Osteoblast (primary cell): ENCODE measurements at regions not wholly inside any gene's neighbourhood (a gene's known extent, or its start where the extent isn't known, plus 50 kb on each side); places are given as distances from the start of the nearest gene placed in this dataset.

Experiments
- DNase-seq: peaks from one replicate; pipeline ENCODE4 v3.0.0; 2011; ENCODE audit warnings: low spot score, mixed read lengths; ENCODE audit not compliant: insufficient read length; ENCODE audit errors: missing footprints
- H2AFZ ChIP-seq: 2 replicates; pipeline ENCODE4 v1.6.0; 2011; ENCODE audit warnings: mild to moderate bottlenecking, low read length
- H3K27ac ChIP-seq: 2 replicates; pipeline ENCODE4 v1.5.1; 2011; ENCODE audit warnings: mild to moderate bottlenecking, low read depth, low read length, moderate library complexity
- H3K27me3 ChIP-seq: 2 replicates; pipeline ENCODE4 v1.6.0; 2012; ENCODE audit warnings: mild to moderate bottlenecking, control low read depth, inconsistent platforms, low read length, moderate library complexity; ENCODE audit not compliant: insufficient read depth
- H3K36me3 ChIP-seq: 2 replicates; pipeline ENCODE4 v1.5.1; 2011; ENCODE audit warnings: mild to moderate bottlenecking, low read length, control low read depth, moderate library complexity; ENCODE audit not compliant: insufficient read depth
- H3K4me1 ChIP-seq: 2 replicates; pipeline ENCODE4 v1.5.1; 2011; ENCODE audit warnings: mild to moderate bottlenecking, low read length, control low read depth, moderate library complexity; ENCODE audit not compliant: insufficient read depth
- H3K4me2 ChIP-seq: 2 replicates; pipeline ENCODE4 v1.6.0; 2011; ENCODE audit warnings: mild to moderate bottlenecking, low read length; ENCODE audit not compliant: insufficient read depth
- H3K4me3 ChIP-seq: fragments of 200-600 bp; sonication (generic); 3 replicates; pipeline ENCODE4 v1.5.1; 2012; ENCODE audit warnings: mild to moderate bottlenecking, low read length, inconsistent platforms; ENCODE audit not compliant: insufficient read depth
- H3K79me2 ChIP-seq: 2 replicates; pipeline ENCODE4 v1.6.0; 2012; ENCODE audit warnings: mild to moderate bottlenecking, low read length, control low read depth, inconsistent platforms; ENCODE audit not compliant: insufficient read depth
- H3K9me3 ChIP-seq: 2 replicates; pipeline ENCODE4 v1.5.1; 2011; ENCODE audit warnings: low read depth, low read length, control low read depth
- H4K20me1 ChIP-seq: 2 replicates; pipeline ENCODE4 v1.6.0; 2012; ENCODE audit warnings: mild to moderate bottlenecking, low read length, control low read depth; ENCODE audit not compliant: insufficient read depth
- CTCF ChIP-seq: IDR thresholded peaks from 2 replicates; pipeline ENCODE4 v1.5.1; 2011; ENCODE audit warnings: mild to moderate bottlenecking, low read depth, low read length, moderate library complexity; ENCODE audit errors: extremely low read depth

- Histone ChIP-seq H3K36me3 (no peaks in the 10 kb centered on the region), H3K79me2 (no peaks in the 10 kb centered on the region), H3K4me3 (no peak overlapping the region), H3K27ac (no peak overlapping the region), H3K4me1 (no peaks in the 10 kb centered on the region), H3K27me3 (no peaks in the 10 kb centered on the region), H4K20me1 (no peaks in the 10 kb centered on the region), H3K9me3 (no peaks in the 10 kb centered on the region), H2AFZ (no peak overlapping the region), H3K4me2 (no peak overlapping the region)
- DNase-seq = no peak
- TF ChIP-seq CTCF = no peak
Observed at GRCh38 chr3:82020282-82020681, 258.8 kb upstream of the GBE1 start.

DNA sequence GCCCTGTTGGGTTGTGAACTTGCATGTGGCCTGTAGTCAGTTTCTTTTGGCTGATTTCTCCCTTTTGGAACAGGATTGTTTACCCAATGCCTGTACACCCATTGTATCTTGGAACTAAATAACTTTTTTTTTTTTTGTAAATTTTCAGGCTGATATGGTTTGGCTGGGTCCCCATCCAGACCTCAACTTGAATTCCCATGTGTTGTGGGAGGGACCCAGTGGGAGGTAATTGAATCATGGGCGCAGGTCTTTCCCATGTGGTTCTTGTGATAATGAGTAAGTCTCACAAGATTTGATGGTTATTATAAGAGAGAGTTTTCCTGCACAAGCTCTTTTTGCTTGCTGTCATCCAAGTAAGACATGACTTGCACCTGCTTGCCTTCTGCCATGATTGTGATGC, 253.8 kb upstream of the GBE1 start:
- Histone ChIP-seq H3K9me3 (no peaks in the 10 kb centered on the region), H3K4me1 (no peaks in the 10 kb centered on the region), H3K36me3 (no peaks in the 10 kb centered on the region), H3K27ac (no peak overlapping the region), H3K4me2 (no peak overlapping the region), H3K27me3 (no peaks in the 10 kb centered on the region), H2AFZ (no peak overlapping the region), H4K20me1 (no peaks in the 10 kb centered on the region), H3K4me3 (no peak overlapping the region), H3K79me2 (no peaks in the 10 kb centered on the region)
- DNase-seq = no peak
- no peak for TF ChIP-seq CTCF

GRCh38 chr3:82012775-82013174, 251.3 kb upstream of the GBE1 start:
- no peak overlapping the region for H3K4me3 ChIP-seq
- H3K79me2 ChIP-seq = no peaks in the 10 kb centered on the region
- H3K27me3 ChIP-seq = no peaks in the 10 kb centered on the region
- H3K36me3 ChIP-seq = no peaks in the 10 kb centered on the region
- DNase-seq = no peak
- peak; percentile 35 for TF ChIP-seq CTCF
- H3K27ac ChIP-seq = no peak overlapping the region
- no peak overlapping the region for H3K4me2 ChIP-seq
- no peaks in the 10 kb centered on the region for H3K4me1 ChIP-seq
- no peaks in the 10 kb centered on the region for H4K20me1 ChIP-seq
- no peaks in the 10 kb centered on the region for H3K9me3 ChIP-seq
- no peak overlapping the region for H2AFZ ChIP-seq

DNA sequence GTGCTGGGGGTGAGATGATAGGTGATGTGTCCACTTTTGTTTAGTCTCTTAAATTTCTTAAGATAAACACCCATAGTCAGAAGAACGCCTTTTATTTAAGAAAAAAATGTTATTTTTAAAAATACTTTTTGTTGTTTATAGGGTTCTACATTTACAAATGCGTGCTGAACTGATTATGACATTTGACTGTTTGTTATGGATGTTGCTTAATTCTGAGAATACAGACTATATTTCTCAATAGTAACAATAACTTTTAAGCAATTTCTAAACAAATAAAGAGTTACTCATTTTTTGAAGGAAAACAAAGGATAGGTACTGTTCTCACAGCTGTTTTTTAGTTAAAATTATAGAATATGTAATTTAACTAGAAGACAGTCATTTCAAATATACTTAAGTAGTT, 249.9 kb upstream of the GBE1 start:
- H3K4me3 ChIP-seq = no peak overlapping the region
- H3K4me2 ChIP-seq = no peak overlapping the region
- no peaks in the 10 kb centered on the region for H3K36me3 ChIP-seq

More for the DNA sequence above, 249.9 kb upstream of the GBE1 start:
- H2AFZ ChIP-seq = no peak overlapping the region
- no peak overlapping the region for H3K27ac ChIP-seq
- no peaks in the 10 kb centered on the region for H3K79me2 ChIP-seq
- no peaks in the 10 kb centered on the region for H3K9me3 ChIP-seq
- no peak for TF ChIP-seq CTCF
- H4K20me1 ChIP-seq = no peaks in the 10 kb centered on the region
- DNase-seq = no peak
- H3K4me1 ChIP-seq = no peaks in the 10 kb centered on the region
- no peaks in the 10 kb centered on the region for H3K27me3 ChIP-seq
